Vagina (tissue), 2 donors: ENCODE measurements at regions not wholly inside any gene's neighbourhood (a gene's known extent, or its start where the extent isn't known, plus 50 kb on each side); places are given as distances from the start of the nearest gene placed in this dataset.

Source experiments
- DNase-seq, 2 donors: peaks; one replicate each; pipeline ENCODE4 v3.0.0-alpha.2; 2017; ENCODE audit errors: extremely low spot score in 2 of 2
- H3K27ac ChIP-seq: fragments of 200-600 bp; sonication (generic); one replicate; pipeline ENCODE4 v1.5.1; 2019
- H3K27me3 ChIP-seq: fragments of 200-600 bp; sonication (generic); one replicate; pipeline ENCODE4 v1.5.1; 2019
- H3K36me3 ChIP-seq, 2 donors: fragments of 200-600 bp; sonication (generic); one replicate each; pipeline ENCODE4 v1.5.1; 2017 to 2019
- H3K4me1 ChIP-seq: fragments of 200-600 bp; sonication (generic); one replicate; pipeline ENCODE4 v1.5.1; 2019
- H3K4me3 ChIP-seq, 2 donors: fragments of 200-600 bp; sonication (generic); 1 replicate in 1 of 2; 2 replicates in 1 of 2; pipeline ENCODE4 v1.5.1; 2016 to 2019
- H3K9me3 ChIP-seq: fragments of 200-600 bp; sonication (generic); one replicate; pipeline ENCODE4 v1.5.1; 2019
- POLR2A ChIP-seq, 2 donors: fragments of 450-650 bp; IDR thresholded peaks; one replicate each; pipeline ENCODE4 v1.6.1; 2017; ENCODE audit warnings: antibody characterized with exemption in 2 of 2, mild to moderate bottlenecking in 2 of 2, moderate library complexity in 2 of 2
- POLR2AphosphoS5 ChIP-seq, 2 donors: sonication (generic); formaldehyde crosslinking; IDR thresholded peaks; one replicate each; pipeline ENCODE4 v1.9.0; 2017; ENCODE audit warnings: antibody characterized with exemption in 2 of 2, mild to moderate bottlenecking in 2 of 2, low read depth in 1 of 2; ENCODE audit not compliant: insufficient read depth in 1 of 2
- intact Hi-C: fragments of 100-400 bp; cut with DNase I; formaldehyde crosslinking; loops from one replicate; pipeline ENCODE4 v1.15.1; 2023
- TF ChIP-seq, protein P1 (sequence below), 3 experiments: fragments of 450-650 bp in 2 of 3; fragments of 200-600 bp in 1 of 3; sonication (generic) in 1 of 3; IDR thresholded peaks; one replicate each; pipeline ENCODE4 v1.5.1; 2017 to 2019; ENCODE audit warnings: antibody characterized with exemption in 3 of 3, mild to moderate bottlenecking in 2 of 3, moderate library complexity in 2 of 3

GRCh38 chr1:81577004-81577697, 223.6 kb upstream of the ADGRL2 start:
- Histone ChIP-seq H3K4me1 (no peaks in the 10 kb centered on the region), H3K4me3 (no peak overlapping the region), H3K27me3 (no peaks in the 10 kb centered on the region), H3K9me3 (no peaks in the 10 kb centered on the region), H3K36me3 (no peaks in the 10 kb centered on the region), H3K27ac (no peak overlapping the region)
- DNase-seq, result no peak
- TF ChIP-seq, protein P1, sequence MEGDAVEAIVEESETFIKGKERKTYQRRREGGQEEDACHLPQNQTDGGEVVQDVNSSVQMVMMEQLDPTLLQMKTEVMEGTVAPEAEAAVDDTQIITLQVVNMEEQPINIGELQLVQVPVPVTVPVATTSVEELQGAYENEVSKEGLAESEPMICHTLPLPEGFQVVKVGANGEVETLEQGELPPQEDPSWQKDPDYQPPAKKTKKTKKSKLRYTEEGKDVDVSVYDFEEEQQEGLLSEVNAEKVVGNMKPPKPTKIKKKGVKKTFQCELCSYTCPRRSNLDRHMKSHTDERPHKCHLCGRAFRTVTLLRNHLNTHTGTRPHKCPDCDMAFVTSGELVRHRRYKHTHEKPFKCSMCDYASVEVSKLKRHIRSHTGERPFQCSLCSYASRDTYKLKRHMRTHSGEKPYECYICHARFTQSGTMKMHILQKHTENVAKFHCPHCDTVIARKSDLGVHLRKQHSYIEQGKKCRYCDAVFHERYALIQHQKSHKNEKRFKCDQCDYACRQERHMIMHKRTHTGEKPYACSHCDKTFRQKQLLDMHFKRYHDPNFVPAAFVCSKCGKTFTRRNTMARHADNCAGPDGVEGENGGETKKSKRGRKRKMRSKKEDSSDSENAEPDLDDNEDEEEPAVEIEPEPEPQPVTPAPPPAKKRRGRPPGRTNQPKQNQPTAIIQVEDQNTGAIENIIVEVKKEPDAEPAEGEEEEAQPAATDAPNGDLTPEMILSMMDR (IDR thresholded peaks at IDR 0.05), result no peak
- TF ChIP-seq POLR2A (IDR thresholded peaks at IDR 0.05), result no peak
- TF ChIP-seq POLR2AphosphoS5 (IDR thresholded peaks at IDR 0.05; ENCODE audit: insufficient read depth in 1 of 2, low read depth in 1 of 2), result no peak
- intact Hi-C loops, result no loop called here

DNA sequence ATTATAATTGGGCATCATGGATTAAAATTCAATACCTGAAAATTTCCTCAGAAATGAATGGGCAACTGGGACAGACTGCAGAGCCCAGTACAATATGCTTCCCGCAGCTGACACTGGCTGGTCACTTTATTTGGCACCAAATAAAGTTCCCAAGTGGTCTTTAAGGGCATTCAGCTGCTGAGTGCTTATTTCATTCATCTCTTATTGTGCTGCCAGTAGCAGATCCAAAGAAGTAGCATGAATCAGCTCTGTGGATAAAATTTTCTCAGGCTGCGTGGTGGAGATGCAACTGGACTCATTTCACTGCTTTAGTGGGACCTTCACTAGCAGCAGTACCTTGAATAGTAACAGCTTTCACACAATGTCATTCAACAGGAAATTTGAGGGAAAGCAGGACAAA, 226.3 kb upstream of the ADGRL2 start:
- no peaks in the 10 kb centered on the region for H3K9me3 ChIP-seq
- no peak for DNase-seq
- no peak overlapping the region for H3K27ac ChIP-seq
- intact Hi-C loops, result no loop called here
- no peaks in the 10 kb centered on the region for H3K36me3 ChIP-seq
- no peak overlapping the region for H3K4me3 ChIP-seq
- TF ChIP-seq, protein P1 (IDR thresholded peaks at IDR 0.05), result no peak
- TF ChIP-seq POLR2A (IDR thresholded peaks at IDR 0.05) (no peak), POLR2AphosphoS5 (IDR thresholded peaks at IDR 0.05; ENCODE audit: insufficient read depth in 1 of 2, low read depth in 1 of 2) (no peak)
- no peaks in the 10 kb centered on the region for H3K4me1 ChIP-seq
- H3K27me3 ChIP-seq, result no peaks in the 10 kb centered on the region

DNA sequence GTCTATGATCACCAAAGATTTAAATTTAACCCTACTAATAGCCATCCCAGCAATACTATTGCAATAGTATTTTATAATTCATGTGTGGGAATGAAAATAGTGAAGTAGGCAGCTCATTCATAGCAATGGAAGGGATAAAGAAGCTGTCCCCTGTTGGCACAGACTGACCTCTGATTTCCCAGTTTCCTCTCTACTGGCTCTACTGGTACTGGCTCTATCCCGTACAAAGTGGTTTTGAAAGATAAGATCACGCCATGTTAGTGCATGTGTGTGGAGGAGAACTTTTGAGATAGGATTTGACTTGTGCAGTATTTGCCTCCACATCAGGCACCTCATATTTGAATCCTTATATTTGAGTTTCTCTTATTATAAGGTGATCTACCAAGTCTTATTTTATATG, 227.3 kb upstream of the ADGRL2 start:
- Histone ChIP-seq H3K36me3 (no peaks in the 10 kb centered on the region), H3K27me3 (no peaks in the 10 kb centered on the region), H3K27ac (no peak overlapping the region), H3K4me3 (no peak overlapping the region), H3K4me1 (no peaks in the 10 kb centered on the region), H3K9me3 (no peaks in the 10 kb centered on the region)
- intact Hi-C loops, result no loop called here
- no peak for TF ChIP-seq POLR2AphosphoS5 (IDR thresholded peaks at IDR 0.05; ENCODE audit: insufficient read depth in 1 of 2, low read depth in 1 of 2)
- TF ChIP-seq, protein P1 (IDR thresholded peaks at IDR 0.05), result no peak
- no peak for TF ChIP-seq POLR2A (IDR thresholded peaks at IDR 0.05)
- DNase-seq, result no peak

DNA sequence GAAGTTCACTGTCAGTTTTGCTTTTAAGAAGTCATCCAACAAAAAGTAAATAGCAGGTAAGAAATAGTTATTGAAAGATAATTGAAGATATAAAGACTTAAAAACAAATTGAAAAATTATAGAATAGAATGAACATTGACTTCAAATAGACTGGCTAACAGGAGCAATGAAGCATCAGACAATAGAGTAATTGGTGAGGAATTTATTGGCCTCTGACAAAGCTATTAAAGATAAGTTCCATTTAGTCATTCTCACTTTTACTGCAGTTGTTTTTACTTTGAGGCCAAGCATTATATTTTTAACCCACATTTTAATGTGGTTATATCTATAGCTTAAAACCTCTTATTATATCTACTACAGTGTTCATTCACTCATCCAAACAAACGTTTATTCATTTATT, 228.8 kb upstream of the ADGRL2 start:
- intact Hi-C loops, result no loop called here
- H3K4me1 ChIP-seq, result no peaks in the 10 kb centered on the region
- H3K4me3 ChIP-seq, result no peak overlapping the region
- TF ChIP-seq, protein P1 (IDR thresholded peaks at IDR 0.05), result no peak
- no peak for TF ChIP-seq POLR2AphosphoS5 (IDR thresholded peaks at IDR 0.05; ENCODE audit: insufficient read depth in 1 of 2, low read depth in 1 of 2)
- TF ChIP-seq POLR2A (IDR thresholded peaks at IDR 0.05), result no peak
- no peaks in the 10 kb centered on the region for H3K27me3 ChIP-seq
- no peaks in the 10 kb centered on the region for H3K9me3 ChIP-seq
- no peak for DNase-seq
- H3K27ac ChIP-seq, result no peak overlapping the region
- no peaks in the 10 kb centered on the region for H3K36me3 ChIP-seq

GRCh38 chr1:81569761-81570160, 231.0 kb upstream of the ADGRL2 start:
- no peaks in the 10 kb centered on the region for H3K36me3 ChIP-seq
- TF ChIP-seq POLR2A (IDR thresholded peaks at IDR 0.05), result no peak
- TF ChIP-seq, protein P1 (IDR thresholded peaks at IDR 0.05), result no peak
- TF ChIP-seq POLR2AphosphoS5 (IDR thresholded peaks at IDR 0.05; ENCODE audit: insufficient read depth in 1 of 2, low read depth in 1 of 2), result no peak
- intact Hi-C loops, result no loop called here

More at GRCh38 chr1:81569761-81570160, 231.0 kb upstream of the ADGRL2 start:
- Histone ChIP-seq H3K4me3 (no peak overlapping the region), H3K27ac (no peak overlapping the region), H3K9me3 (no peaks in the 10 kb centered on the region), H3K4me1 (no peaks in the 10 kb centered on the region), H3K27me3 (no peaks in the 10 kb centered on the region)
- no peak for DNase-seq
